WTC11 (cell line): ENCODE measurements at regions not wholly inside any gene's neighbourhood (a gene's known extent, or its start where the extent isn't known, plus 50 kb on each side); places are given as distances from the start of the nearest gene placed in this dataset.

Experiments
- ATAC-seq: fragments of 200-7000 bp; cut with Tn5 transposase; 2 replicates; pipeline ENCODE4 v1.10.0; 2021; ENCODE audit warnings: mild to moderate bottlenecking, moderate library complexity
- CTCF ChIA-PET: fragments of 300-600 bp; sonication (Branson Sonifier 250); formaldehyde crosslinking; loops from one replicate; lab custom pipeline; 2021; ENCODE audit warnings: antibody characterized with exemption; lab: Charles Lee
- POLR2A ChIA-PET: fragments of 350-600 bp; sonication (Branson Sonifier 250); formaldehyde crosslinking; loops from one replicate; lab custom pipeline; 2021; ENCODE audit warnings: antibody characterized with exemption; lab: Charles Lee
- DNase-seq: peaks from one replicate; pipeline ENCODE4 v3.0.0; 2021; ENCODE audit warnings: low spot score
- H3K27ac Mint-ChIP-seq: 2 replicates; pipeline ENCODE4 v1.8.0; 2021; ENCODE audit warnings: mixed read lengths
- H3K27me3 Mint-ChIP-seq: 2 replicates; pipeline ENCODE4 v1.8.0; 2021; ENCODE audit warnings: low read depth, mild to moderate bottlenecking, moderate library complexity, mixed read lengths
- H3K36me3 Mint-ChIP-seq: 2 replicates; pipeline ENCODE4 v1.8.0; 2021; ENCODE audit warnings: mixed read lengths
- H3K4me1 Mint-ChIP-seq: 2 replicates; pipeline ENCODE4 v1.8.0; 2022; ENCODE audit warnings: mixed read lengths
- H3K4me3 Mint-ChIP-seq: 2 replicates; pipeline ENCODE4 v1.8.0; 2021; ENCODE audit warnings: mild to moderate bottlenecking, moderate library complexity, mixed read lengths
- H3K9me3 Mint-ChIP-seq: 2 replicates; pipeline ENCODE4 v1.8.0; 2021; ENCODE audit warnings: mixed read lengths
- ATF6 ChIP-seq: sonication (generic); formaldehyde crosslinking; IDR thresholded peaks from 2 replicates; pipeline ENCODE4 v1.8.1; 2023; ENCODE audit warnings: mild to moderate bottlenecking, missing genetic modification reagents
- CDX4 ChIP-seq: fragments of 250-450 bp; sonication (Bioruptor Pico); IDR thresholded peaks from 2 replicates; pipeline ENCODE4 v1.9.0; 2021; ENCODE audit warnings: moderate library complexity, mild to moderate bottlenecking, inconsistent platforms, borderline replicate concordance
- ETV6 ChIP-seq: sonication (generic); formaldehyde crosslinking; IDR thresholded peaks from 2 replicates; pipeline ENCODE4 v1.8.1; 2022; ENCODE audit warnings: mild to moderate bottlenecking, missing genetic modification reagents
- FOXP4 ChIP-seq: sonication (generic); formaldehyde crosslinking; IDR thresholded peaks from 2 replicates; pipeline ENCODE4 v1.8.0; 2022; ENCODE audit warnings: mild to moderate bottlenecking, missing genetic modification reagents
- JAZF1 ChIP-seq: fragments of 250-450 bp; sonication (Bioruptor Pico); IDR thresholded peaks from 2 replicates; pipeline ENCODE4 v1.9.0; 2021; ENCODE audit warnings: moderate library complexity, mild to moderate bottlenecking, inconsistent platforms
- MLX ChIP-seq: sonication (generic); formaldehyde crosslinking; IDR thresholded peaks from 2 replicates; pipeline ENCODE4 v1.8.1; 2023; ENCODE audit warnings: mild to moderate bottlenecking, missing genetic modification reagents, moderate library complexity
- MXD4 ChIP-seq: fragments of 250-450 bp; sonication (Bioruptor Pico); IDR thresholded peaks from 2 replicates; pipeline ENCODE4 v1.8.0; 2021; ENCODE audit warnings: mild to moderate bottlenecking, moderate library complexity, borderline replicate concordance
- NFYB ChIP-seq: sonication (generic); formaldehyde crosslinking; conservative IDR thresholded peaks from 2 replicates; pipeline ENCODE4 v1.8.0; 2022; ENCODE audit warnings: low read depth, missing genetic modification reagents
- NR2C2 ChIP-seq: sonication (generic); formaldehyde crosslinking; IDR thresholded peaks from 2 replicates; pipeline ENCODE4 v1.8.0; 2022; ENCODE audit warnings: mild to moderate bottlenecking, missing genetic modification reagents
- OVOL2 ChIP-seq: fragments of 250-450 bp; sonication (Bioruptor Pico); IDR thresholded peaks from 2 replicates; pipeline ENCODE4 v1.9.0; 2021; ENCODE audit warnings: mild to moderate bottlenecking, borderline replicate concordance
- RELA ChIP-seq: sonication (generic); formaldehyde crosslinking; IDR thresholded peaks from 2 replicates; pipeline ENCODE4 v1.8.1; 2022; ENCODE audit warnings: missing genetic modification reagents, mild to moderate bottlenecking, borderline replicate concordance
- ZNF138 ChIP-seq: sonication (generic); formaldehyde crosslinking; conservative IDR thresholded peaks from 2 replicates; pipeline ENCODE4 v1.8.1; 2022; ENCODE audit warnings: mild to moderate bottlenecking, moderate library complexity, missing genetic modification reagents
- ZNF317 ChIP-seq: sonication (generic); formaldehyde crosslinking; IDR thresholded peaks from 2 replicates; pipeline ENCODE4 v1.8.1; 2023; ENCODE audit warnings: low read depth, mild to moderate bottlenecking, moderate library complexity, missing genetic modification reagents, borderline replicate concordance
- ZNF416 ChIP-seq: fragments of 250-450 bp; sonication (Bioruptor Pico); IDR thresholded peaks from 2 replicates; pipeline ENCODE4 v1.9.0; 2021; ENCODE audit warnings: mild to moderate bottlenecking, inconsistent platforms
- ZNF512 ChIP-seq: sonication (generic); formaldehyde crosslinking; IDR thresholded peaks from 2 replicates; pipeline ENCODE4 v1.8.1; 2022; ENCODE audit warnings: missing genetic modification reagents, borderline replicate concordance
- TF ChIP-seq, protein P1 (sequence below): sonication (generic); formaldehyde crosslinking; conservative IDR thresholded peaks from 2 replicates; pipeline ENCODE4 v1.8.1; 2022; ENCODE audit warnings: mild to moderate bottlenecking, missing genetic modification reagents
- TF ChIP-seq, protein P2 (sequence below): sonication (generic); formaldehyde crosslinking; IDR thresholded peaks from 2 replicates; pipeline ENCODE4 v1.8.0; 2022; ENCODE audit warnings: mild to moderate bottlenecking, missing genetic modification reagents
- TF ChIP-seq, protein P3 (sequence below): sonication (generic); formaldehyde crosslinking; IDR thresholded peaks from 2 replicates; pipeline ENCODE4 v1.8.0; 2022; ENCODE audit warnings: mild to moderate bottlenecking, missing genetic modification reagents

GRCh38 chr7:156175003-156175402, 362.7 kb upstream of the SHH start:
- Mint-ChIP-seq H3K9me3 (peaks cover 46% of the 10 kb centered on the region), H3K36me3 (peaks cover 33% of the 10 kb centered on the region), H3K27ac (no peak overlapping the region), H3K27me3 (peaks cover 6% of the 10 kb centered on the region), H3K4me1 (no peaks in the 10 kb centered on the region), H3K4me3 (no peak overlapping the region)
- ATAC-seq (no peak), DNase-seq (no peak)
- ChIA-PET POLR2A (no interaction called here), CTCF (no interaction called here)
- TF ChIP-seq MXD4 (CRISPR knock-in tag) (no peak), ZNF138 (no peak), RELA (CRISPR knock-in tag) (no peak), ZNF512 (CRISPR knock-in tag) (no peak), NR2C2 (CRISPR knock-in tag) (no peak), MLX (no peak), FOXP4 (no peak), CDX4 (CRISPR knock-in tag) (no peak), JAZF1 (CRISPR knock-in tag) (no peak)
- TF ChIP-seq, protein P1, sequence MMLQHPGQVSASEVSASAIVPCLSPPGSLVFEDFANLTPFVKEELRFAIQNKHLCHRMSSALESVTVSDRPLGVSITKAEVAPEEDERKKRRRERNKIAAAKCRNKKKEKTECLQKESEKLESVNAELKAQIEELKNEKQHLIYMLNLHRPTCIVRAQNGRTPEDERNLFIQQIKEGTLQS (CRISPR knock-in tag): no peak
- TF ChIP-seq, protein P2, sequence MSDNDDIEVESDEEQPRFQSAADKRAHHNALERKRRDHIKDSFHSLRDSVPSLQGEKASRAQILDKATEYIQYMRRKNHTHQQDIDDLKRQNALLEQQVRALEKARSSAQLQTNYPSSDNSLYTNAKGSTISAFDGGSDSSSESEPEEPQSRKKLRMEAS (CRISPR knock-in tag): no peak

DNA sequence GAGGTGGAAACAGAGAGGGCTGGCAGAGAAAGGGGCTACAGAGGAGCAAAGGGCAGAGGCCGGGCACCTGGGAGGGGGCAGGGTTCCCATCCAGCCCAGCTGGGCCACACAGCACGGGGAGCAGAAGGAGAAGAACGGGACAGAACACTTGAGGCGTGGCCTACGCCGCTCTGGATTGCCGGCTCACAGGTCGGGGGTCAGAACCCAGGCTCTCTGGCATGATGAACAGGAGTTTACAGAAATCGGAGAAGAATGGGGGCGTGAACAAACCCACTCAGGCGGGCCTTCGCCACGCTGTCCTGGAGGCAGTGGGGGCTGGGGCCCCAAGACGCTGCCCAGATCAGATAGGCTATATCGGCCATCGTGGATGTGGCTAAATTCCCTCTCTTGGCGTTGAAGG, 362.2 kb upstream of the SHH start:
- H3K4me1 Mint-ChIP-seq: no peaks in the 10 kb centered on the region

More for the DNA sequence above, 362.2 kb upstream of the SHH start:
- Mint-ChIP-seq H3K4me3 (no peak overlapping the region), H3K9me3 (peaks cover 43% of the 10 kb centered on the region), H3K27me3 (peaks cover 2% of the 10 kb centered on the region; the same call in 1 of the 2 replicates), H3K27ac (no peak overlapping the region), H3K36me3 (peaks cover 30% of the 10 kb centered on the region)
- TF ChIP-seq ZNF317 (no peak), NFYB (CRISPR knock-in tag) (no peak), ETV6 (no peak), ZNF416 (CRISPR knock-in tag) (no peak), ATF6 (CRISPR knock-in tag) (no peak), OVOL2 (CRISPR knock-in tag) (no peak)
- TF ChIP-seq, protein P3, sequence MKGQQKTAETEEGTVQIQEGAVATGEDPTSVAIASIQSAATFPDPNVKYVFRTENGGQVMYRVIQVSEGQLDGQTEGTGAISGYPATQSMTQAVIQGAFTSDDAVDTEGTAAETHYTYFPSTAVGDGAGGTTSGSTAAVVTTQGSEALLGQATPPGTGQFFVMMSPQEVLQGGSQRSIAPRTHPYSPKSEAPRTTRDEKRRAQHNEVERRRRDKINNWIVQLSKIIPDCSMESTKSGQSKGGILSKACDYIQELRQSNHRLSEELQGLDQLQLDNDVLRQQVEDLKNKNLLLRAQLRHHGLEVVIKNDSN (CRISPR knock-in tag): no peak
- ATAC-seq: no peak
- ChIA-PET CTCF (no interaction called here), POLR2A (no interaction called here)
- DNase-seq: no peak
